SK-N-SH treated with all-trans-retinoic acid at 6 μM for 48 hours (cell line): ENCODE measurements at regions not wholly inside any gene's neighbourhood (a gene's known extent, or its start where the extent isn't known, plus 50 kb on each side); places are given as distances from the start of the nearest gene placed in this dataset.

Experiments
- ATAC-seq: fragments of 200-7000 bp; cut with Tn5 transposase; 3 replicates; pipeline ENCODE4 v1.9.1; 2020; ENCODE audit warnings: mild to moderate bottlenecking, moderate library complexity
- ARNTL ChIP-seq: fragments of 450-650 bp; formaldehyde crosslinking; IDR thresholded peaks from 2 replicates; pipeline ENCODE4 v1.5.0; 2020; ENCODE audit warnings: low read depth, mild to moderate bottlenecking, moderate library complexity, borderline replicate concordance
- BACH2 ChIP-seq: fragments of 250-450 bp; sonication (Bioruptor Pico); IDR thresholded peaks from 2 replicates; pipeline ENCODE4 v1.9.0; 2021; ENCODE audit warnings: mild to moderate bottlenecking, borderline replicate concordance
- CREB5 ChIP-seq: fragments of 250-450 bp; sonication (Bioruptor Pico); IDR thresholded peaks from 2 replicates; pipeline ENCODE4 v1.5.1; 2020; ENCODE audit warnings: low read depth, mild to moderate bottlenecking, moderate library complexity
- CSDC2 ChIP-seq: fragments of 250-450 bp; sonication (Bioruptor Pico); IDR thresholded peaks from 2 replicates; pipeline ENCODE4 v1.5.0; 2020; ENCODE audit warnings: mild to moderate bottlenecking, moderate library complexity
- ESRRG ChIP-seq: fragments of 250-450 bp; sonication (Bioruptor Pico); IDR thresholded peaks from 2 replicates; pipeline ENCODE4 v1.6.1; 2021; ENCODE audit warnings: mild to moderate bottlenecking
- GLIS3 ChIP-seq: fragments of 250-450 bp; sonication (Bioruptor Pico); IDR thresholded peaks from 2 replicates; pipeline ENCODE4 v1.5.0; 2020; ENCODE audit warnings: mild to moderate bottlenecking, moderate library complexity
- ISL1 ChIP-seq: fragments of 250-450 bp; sonication (Bioruptor Pico); IDR thresholded peaks from 2 replicates; pipeline ENCODE4 v2.1.2; 2022; ENCODE audit warnings: mild to moderate bottlenecking, moderate library complexity
- OSR1 ChIP-seq: fragments of 250-450 bp; sonication (Bioruptor Pico); IDR thresholded peaks from 2 replicates; pipeline ENCODE4 v1.8.0; 2022; ENCODE audit warnings: moderate library complexity, mild to moderate bottlenecking, inconsistent platforms
- POU6F1 ChIP-seq: fragments of 250-450 bp; sonication (Bioruptor Pico); IDR thresholded peaks from 2 replicates; pipeline ENCODE4 v1.8.0; 2021; ENCODE audit warnings: low read depth, mild to moderate bottlenecking, moderate library complexity, borderline replicate concordance
- PPARA ChIP-seq: fragments of 250-450 bp; sonication (Bioruptor Pico); IDR thresholded peaks from 2 replicates; pipeline ENCODE4 v1.5.0; 2020; ENCODE audit warnings: mild to moderate bottlenecking, borderline replicate concordance
- RARB ChIP-seq: fragments of 250-450 bp; sonication (Bioruptor Pico); IDR thresholded peaks from 2 replicates; pipeline ENCODE4 v1.8.0; 2021; ENCODE audit warnings: mild to moderate bottlenecking, moderate library complexity
- SNAI2 ChIP-seq: fragments of 250-450 bp; sonication (Bioruptor Pico); IDR thresholded peaks from 2 replicates; pipeline ENCODE4 v1.5.0; 2020; ENCODE audit warnings: mild to moderate bottlenecking, moderate library complexity
- TCF4 ChIP-seq: fragments of 250-450 bp; sonication (Bioruptor Pico); IDR thresholded peaks from 2 replicates; pipeline ENCODE4 v1.8.0; 2021; ENCODE audit warnings: mild to moderate bottlenecking, moderate library complexity, borderline replicate concordance
- TOX ChIP-seq: fragments of 250-450 bp; sonication (Bioruptor Pico); IDR thresholded peaks from 2 replicates; pipeline ENCODE4 v1.8.0; 2021; ENCODE audit warnings: mild to moderate bottlenecking, moderate library complexity, borderline replicate concordance
- ZC3H10 ChIP-seq: fragments of 250-450 bp; sonication (Bioruptor Pico); IDR thresholded peaks from 2 replicates; pipeline ENCODE4 v1.5.1; 2021; ENCODE audit warnings: mild to moderate bottlenecking, moderate library complexity
- ZFP3 ChIP-seq: fragments of 250-450 bp; sonication (Bioruptor Pico); IDR thresholded peaks from 2 replicates; pipeline ENCODE4 v1.5.0; 2020; ENCODE audit warnings: mild to moderate bottlenecking, moderate library complexity
- ZFP30 ChIP-seq: fragments of 450-650 bp; formaldehyde crosslinking; IDR thresholded peaks from 2 replicates; pipeline ENCODE4 v1.5.0; 2022; ENCODE audit warnings: mild to moderate bottlenecking, moderate library complexity
- ZNF565 ChIP-seq: fragments of 450-650 bp; formaldehyde crosslinking; conservative IDR thresholded peaks from 2 replicates; pipeline ENCODE4 v1.5.0; 2020; ENCODE audit warnings: low read depth, mild to moderate bottlenecking, moderate library complexity
- ZNF70 ChIP-seq: fragments of 450-650 bp; formaldehyde crosslinking; IDR thresholded peaks from 2 replicates; pipeline ENCODE4 v1.5.0; 2020; ENCODE audit warnings: mild to moderate bottlenecking, moderate library complexity
- ZNF8 ChIP-seq: fragments of 450-650 bp; formaldehyde crosslinking; IDR thresholded peaks from 2 replicates; pipeline ENCODE4 v1.5.0; 2020; ENCODE audit warnings: mild to moderate bottlenecking, moderate library complexity

GRCh38 chr10:128623776-128624175 is 497.6 kb upstream of the MKI67 start (continued):
- TF ChIP-seq ESRRG (no peak), ZNF565 (CRISPR knock-in tag) (no peak)

- ATAC-seq: no peak
- TF ChIP-seq POU6F1 (CRISPR knock-in tag): no peak
- TF ChIP-seq RARB (CRISPR knock-in tag): no peak
Observed at GRCh38 chr10:128624656-128625530, 498.7 kb upstream of the MKI67 start.

GRCh38 chr10:128625926-128626325 is 499.7 kb upstream of the MKI67 start:
- TF ChIP-seq ZNF70 (CRISPR knock-in tag) (no peak), TCF4 (CRISPR knock-in tag) (no peak), ESRRG (no peak), CREB5 (CRISPR knock-in tag) (no peak), SNAI2 (CRISPR knock-in tag) (no peak), ZFP30 (no peak), OSR1 (CRISPR knock-in tag) (no peak), PPARA (CRISPR knock-in tag) (no peak)

GRCh38 chr10:128626397-128627000 is 500.3 kb upstream of the MKI67 start:
- TF ChIP-seq ZC3H10 (CRISPR knock-in tag) (no peak), TOX (CRISPR knock-in tag) (no peak), ZNF565 (CRISPR knock-in tag) (no peak), GLIS3 (CRISPR knock-in tag) (no peak), BACH2 (no peak), CREB5 (CRISPR knock-in tag) (no peak), ZNF70 (CRISPR knock-in tag) (no peak), RARB (CRISPR knock-in tag) (no peak)
- ATAC-seq: no peak

More at GRCh38 chr10:128625926-128626325, 499.7 kb upstream of the MKI67 start:
- ATAC-seq: no peak

- TF ChIP-seq SNAI2 (CRISPR knock-in tag): no peak
- TF ChIP-seq ISL1 (CRISPR knock-in tag): no peak
- no peak for TF ChIP-seq ZNF8 (CRISPR knock-in tag)
- TF ChIP-seq POU6F1 (CRISPR knock-in tag): no peak
- TF ChIP-seq CREB5 (CRISPR knock-in tag): no peak
- no peak for TF ChIP-seq TCF4 (CRISPR knock-in tag)
- no peak for TF ChIP-seq ZNF70 (CRISPR knock-in tag)
- no peak for TF ChIP-seq ARNTL (CRISPR knock-in tag)
- TF ChIP-seq GLIS3 (CRISPR knock-in tag): no peak
- TF ChIP-seq ZFP3 (CRISPR knock-in tag): no peak
- TF ChIP-seq ESRRG: no peak
- TF ChIP-seq RARB (CRISPR knock-in tag): no peak
- TF ChIP-seq CSDC2 (CRISPR knock-in tag): no peak
- no peak for TF ChIP-seq PPARA (CRISPR knock-in tag)
- no peak for TF ChIP-seq OSR1 (CRISPR knock-in tag)
- no peak for TF ChIP-seq ZFP30
- TF ChIP-seq, all 23 proteins: peak for 0
Observed at GRCh38 chr10:128627811-128628210, 501.6 kb upstream of the MKI67 start.

More at GRCh38 chr10:128627811-128628210, 501.6 kb upstream of the MKI67 start:
- no peak for ATAC-seq
